AG04449 (cell line): ENCODE measurements at regions not wholly inside any gene's neighbourhood (a gene's known extent, or its start where the extent isn't known, plus 50 kb on each side); places are given as distances from the start of the nearest gene placed in this dataset.

Experiments
- CTCF ChIA-PET: fragments of 350-600 bp; formaldehyde crosslinking; extraction: SDS; loops from one replicate; lab custom pipeline; 2021; ENCODE audit warnings: antibody characterized with exemption; lab: Yijun Ruan, JAX
- POLR2A ChIA-PET: fragments of 400-600, 350-600 bp; formaldehyde crosslinking; extraction: SDS; loops from one replicate; lab custom pipeline; 2020; ENCODE audit warnings: antibody characterized with exemption, inconsistent platforms; lab: Yijun Ruan, JAX
- DNase-seq: peaks from one replicate; pipeline ENCODE4 v3.0.0-alpha.2; 2010; ENCODE audit warnings: low read depth, low spot score
- H3K4me3 ChIP-seq: 2 replicates; pipeline ENCODE4 v1.5.1; 2011; ENCODE audit warnings: low read depth, mild to moderate bottlenecking, control low read depth, low read length
- TF ChIP-seq, protein P1 (sequence below): IDR thresholded peaks from one replicate; pipeline ENCODE4 v1.5.1; 2011; ENCODE audit warnings: mild to moderate bottlenecking, moderate library complexity, low read length, control low read depth, inconsistent platforms; ENCODE audit not compliant: insufficient read depth; ENCODE audit errors: missing control alignments

DNA sequence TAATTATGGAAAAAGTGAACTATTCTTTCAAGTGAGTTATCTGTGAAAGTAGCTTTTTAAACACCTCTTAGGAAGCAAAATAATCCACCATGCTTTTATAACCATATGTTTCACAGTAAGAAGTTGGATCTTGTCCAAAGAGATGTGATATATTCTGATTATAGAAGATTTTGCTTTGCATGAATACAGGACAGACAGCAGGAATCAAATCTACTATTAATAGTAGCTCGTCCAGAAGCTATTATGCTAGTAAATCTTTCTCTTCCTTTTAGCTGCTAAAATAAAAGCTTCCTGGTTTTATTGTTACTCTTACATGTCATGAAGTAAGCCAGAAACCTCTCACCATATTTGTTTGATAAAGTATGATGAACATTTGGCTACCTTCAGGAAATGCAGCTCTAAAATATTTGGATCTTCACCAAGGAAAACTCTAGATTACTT lies 257.0 kb downstream of the IPO8 start:
- ChIA-PET CTCF (no interaction called here), POLR2A (no interaction called here)
- H3K4me3 ChIP-seq = no peak overlapping the region
- TF ChIP-seq, protein P1, sequence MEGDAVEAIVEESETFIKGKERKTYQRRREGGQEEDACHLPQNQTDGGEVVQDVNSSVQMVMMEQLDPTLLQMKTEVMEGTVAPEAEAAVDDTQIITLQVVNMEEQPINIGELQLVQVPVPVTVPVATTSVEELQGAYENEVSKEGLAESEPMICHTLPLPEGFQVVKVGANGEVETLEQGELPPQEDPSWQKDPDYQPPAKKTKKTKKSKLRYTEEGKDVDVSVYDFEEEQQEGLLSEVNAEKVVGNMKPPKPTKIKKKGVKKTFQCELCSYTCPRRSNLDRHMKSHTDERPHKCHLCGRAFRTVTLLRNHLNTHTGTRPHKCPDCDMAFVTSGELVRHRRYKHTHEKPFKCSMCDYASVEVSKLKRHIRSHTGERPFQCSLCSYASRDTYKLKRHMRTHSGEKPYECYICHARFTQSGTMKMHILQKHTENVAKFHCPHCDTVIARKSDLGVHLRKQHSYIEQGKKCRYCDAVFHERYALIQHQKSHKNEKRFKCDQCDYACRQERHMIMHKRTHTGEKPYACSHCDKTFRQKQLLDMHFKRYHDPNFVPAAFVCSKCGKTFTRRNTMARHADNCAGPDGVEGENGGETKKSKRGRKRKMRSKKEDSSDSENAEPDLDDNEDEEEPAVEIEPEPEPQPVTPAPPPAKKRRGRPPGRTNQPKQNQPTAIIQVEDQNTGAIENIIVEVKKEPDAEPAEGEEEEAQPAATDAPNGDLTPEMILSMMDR = no peak
- no peak for DNase-seq

DNA sequence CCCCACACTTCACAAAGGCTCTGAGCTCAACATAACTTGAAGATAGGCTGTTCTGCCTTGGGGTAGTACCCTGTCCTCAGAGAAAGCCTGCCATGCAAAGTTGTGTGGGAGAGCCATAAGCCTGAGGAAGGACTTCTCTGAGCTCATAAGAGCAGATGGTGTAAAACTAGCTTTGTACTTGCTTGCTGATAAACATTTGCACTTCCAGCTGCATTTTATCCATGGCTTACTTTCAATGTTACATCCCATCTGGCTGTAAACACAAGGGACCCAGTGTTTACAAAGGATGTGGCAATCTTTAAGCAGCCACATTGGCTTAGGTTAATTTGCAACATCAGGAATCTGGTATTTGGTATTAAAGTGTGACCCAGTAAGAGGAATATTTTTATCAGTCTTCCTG lies 258.1 kb downstream of the IPO8 start:
- TF ChIP-seq, protein P1 = no peak
- DNase-seq = no peak
- ChIA-PET CTCF (no interaction called here), POLR2A (no interaction called here)
- no peak overlapping the region for H3K4me3 ChIP-seq

DNA sequence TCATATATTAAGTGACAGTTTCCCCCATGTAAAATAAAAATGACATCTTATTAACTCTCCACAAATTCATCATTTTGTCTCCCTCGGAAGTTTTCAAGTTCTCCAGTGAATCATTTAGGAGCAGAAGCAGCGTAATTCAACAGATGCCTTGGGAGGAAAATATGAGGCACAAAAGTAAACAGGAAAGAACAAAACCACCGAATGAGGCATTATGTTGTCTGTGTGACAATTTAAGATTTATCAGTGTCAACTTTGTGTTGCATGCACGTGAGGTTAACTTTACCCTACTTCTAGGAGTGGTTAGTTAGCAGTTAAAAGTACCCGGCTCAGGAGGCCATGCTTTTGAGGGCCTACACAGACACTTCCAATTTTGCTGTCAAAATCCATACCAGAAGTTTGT lies 258.6 kb downstream of the IPO8 start:
- CTCF ChIA-PET = no interaction called here
- no peak overlapping the region for H3K4me3 ChIP-seq
- DNase-seq = no peak
- TF ChIP-seq, protein P1 = no peak
- POLR2A ChIA-PET = no interaction called here

DNA sequence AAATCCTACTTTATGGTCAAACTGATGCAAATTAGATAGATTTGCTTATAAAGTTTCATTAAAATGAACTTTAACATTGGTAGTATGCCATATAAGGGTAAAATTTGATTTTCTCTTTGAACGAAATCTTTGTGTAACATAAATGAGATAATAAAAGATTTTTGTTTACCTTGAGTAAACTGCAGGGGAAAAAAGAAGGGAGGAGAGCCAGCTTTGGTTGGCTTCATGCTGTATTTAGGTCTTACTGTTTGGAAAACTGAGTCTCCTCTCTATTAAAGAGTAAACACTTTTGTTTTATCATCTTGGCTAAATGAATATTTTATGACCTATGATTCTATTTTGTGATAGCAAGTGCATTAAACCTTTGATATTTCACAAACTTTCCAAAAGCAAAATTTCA lies 267.6 kb downstream of the IPO8 start:
- no peak overlapping the region for H3K4me3 ChIP-seq
- POLR2A ChIA-PET = no interaction called here
- no peak for DNase-seq
- CTCF ChIA-PET = no interaction called here
- TF ChIP-seq, protein P1 = no peak

DNA sequence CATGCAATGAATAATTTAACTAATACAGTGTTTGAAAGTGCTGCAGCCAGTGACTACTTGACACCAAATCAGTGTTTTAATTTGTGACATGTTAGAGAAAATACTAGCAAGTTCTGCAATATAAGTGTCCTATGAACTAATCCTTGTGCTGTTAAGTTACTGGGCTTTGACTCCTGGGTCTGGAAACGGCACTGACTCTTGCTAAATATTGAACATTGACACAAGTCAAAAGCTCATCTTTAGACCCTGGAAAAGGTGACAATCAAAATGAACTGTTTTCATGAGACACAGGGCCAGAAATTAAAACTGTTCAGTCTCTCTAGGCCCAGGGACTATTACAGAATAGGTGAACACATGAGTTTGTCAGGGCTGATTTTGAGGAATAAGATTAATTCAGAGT lies 268.1 kb downstream of the IPO8 start:
- TF ChIP-seq, protein P1 = no peak
- no peak for DNase-seq
- ChIA-PET POLR2A (no interaction called here), CTCF (no interaction called here)
- no peak overlapping the region for H3K4me3 ChIP-seq

DNA sequence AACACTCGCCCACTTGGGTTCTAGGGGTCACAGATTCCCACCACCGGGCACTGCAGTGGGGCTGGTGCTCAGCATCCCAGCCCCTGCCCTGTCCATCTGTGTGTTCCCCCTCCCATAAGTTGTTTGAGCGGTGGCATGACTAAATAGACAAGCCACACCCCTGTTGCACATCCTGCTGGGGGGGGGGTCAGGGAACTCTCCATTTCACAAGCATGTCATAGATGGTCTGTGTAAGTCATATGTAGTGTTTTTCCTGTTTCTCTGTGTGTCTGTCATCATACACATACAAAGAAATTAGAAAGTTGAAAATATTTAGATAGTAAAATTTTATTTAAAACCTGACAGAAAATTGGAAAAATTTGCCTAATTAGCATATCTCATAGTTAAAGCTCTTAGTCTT lies 270.2 kb downstream of the IPO8 start:
- ChIA-PET CTCF (no interaction called here), POLR2A (no interaction called here)
- no peak for DNase-seq
- no peak overlapping the region for H3K4me3 ChIP-seq
- TF ChIP-seq, protein P1 = no peak
